Mucosa of descending colon (tissue), 3 donors: ENCODE measurements at regions not wholly inside any gene's neighbourhood (a gene's known extent, or its start where the extent isn't known, plus 50 kb on each side); places are given as distances from the start of the nearest gene placed in this dataset.

Experiments used
- ATAC-seq: fragments of 200-7000 bp; cut with Tn5 transposase; one replicate; pipeline ENCODE4 v1.9.1; 2020; ENCODE audit warnings: mild to moderate bottlenecking, moderate library complexity
- DNase-seq, 3 donors: peaks; one replicate each; pipeline ENCODE4 v3.0.0-alpha.2; 2020
- H3K36me3 ChIP-seq: fragments of 200-600 bp; one replicate; pipeline ENCODE4 v1.8.0; 2021; ENCODE audit warnings: low read depth, mild to moderate bottlenecking
- H3K4me1 ChIP-seq: fragments of 200-600 bp; one replicate; pipeline ENCODE4 v1.8.0; 2021; ENCODE audit warnings: low read depth, mild to moderate bottlenecking
- H3K4me3 ChIP-seq: fragments of 200-600 bp; one replicate; pipeline ENCODE4 v1.8.0; 2021; ENCODE audit warnings: mild to moderate bottlenecking
- H3K9me3 ChIP-seq: fragments of 200-600 bp; one replicate; pipeline ENCODE4 v1.8.0; 2021; ENCODE audit warnings: mild to moderate bottlenecking
- CTCF ChIP-seq: fragments of 200-600 bp; IDR thresholded peaks from one replicate; pipeline ENCODE4 v1.8.0; 2022; ENCODE audit warnings: antibody characterized with exemption, mild to moderate bottlenecking
- intact Hi-C, 2 donors: fragments of 100-400 bp; cut with DNase I in 1 of 2; cut with micrococcal nuclease in 1 of 2; formaldehyde crosslinking; loops; one replicate each; pipeline versions ENCODE4 v1.11.0 to v1.11.1; 2022; cut with DNase I, micrococcal nuclease
- donor health status: DM: no; HTN: no; CAD: no; lungs with moderate emphysema.
- donor health status: DM: no; HTN: no; CAD: no.
- donor health status: DM: no; HTN: yes; CAD: no.

DNA sequence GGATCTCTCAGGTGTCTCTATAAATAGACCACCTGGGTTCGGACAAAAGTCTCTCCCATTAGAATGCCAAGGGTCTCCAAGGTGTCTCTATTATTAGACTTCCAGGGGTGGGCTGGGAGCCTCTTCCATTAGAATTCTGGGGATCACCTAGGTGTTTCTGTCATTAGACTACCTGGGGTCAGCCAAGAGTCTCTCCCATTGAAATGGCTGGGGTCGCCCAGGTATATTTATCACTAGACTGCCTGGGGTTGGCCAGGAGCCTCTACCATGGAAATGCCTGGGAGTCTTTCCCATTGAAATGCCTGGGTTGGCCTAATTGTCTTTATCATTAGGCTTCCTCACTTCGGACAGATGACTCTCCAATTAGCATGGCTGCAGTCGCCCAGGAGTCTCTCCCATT lies 1565.5 kb downstream of the UQCRFS1 start:
- DNase-seq: no peak
- no peak for TF ChIP-seq CTCF
- intact Hi-C loops: no loop called here
- Histone ChIP-seq H3K9me3 (peaks cover 63% of the 10 kb centered on the region), H3K4me3 (no peak overlapping the region), H3K36me3 (no peaks in the 10 kb centered on the region), H3K4me1 (no peaks in the 10 kb centered on the region)
- no peak for ATAC-seq

DNA sequence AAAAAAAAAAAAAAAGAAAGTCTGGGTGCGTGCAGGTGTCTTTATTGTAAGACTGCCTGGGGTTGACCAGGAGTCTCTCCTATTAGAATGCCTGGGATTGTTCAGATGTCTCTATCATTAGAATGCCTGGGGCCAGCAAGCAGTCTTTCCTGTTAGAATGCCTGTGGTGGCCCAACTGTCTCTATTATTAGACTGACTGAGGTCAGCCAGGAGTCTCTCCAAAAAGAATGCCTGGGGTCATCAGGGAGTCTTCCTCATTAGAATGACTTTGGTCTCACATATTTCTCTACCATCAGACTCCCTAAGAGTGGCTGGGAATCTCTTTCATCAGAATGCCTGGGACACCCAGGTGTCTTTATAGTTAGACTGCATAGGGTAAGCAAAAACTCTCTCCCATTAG lies 1577.5 kb downstream of the UQCRFS1 start:
- no peak for DNase-seq
- Histone ChIP-seq H3K4me3 (no peak overlapping the region), H3K9me3 (peaks cover 66% of the 10 kb centered on the region), H3K4me1 (no peaks in the 10 kb centered on the region), H3K36me3 (no peaks in the 10 kb centered on the region)
- no peak for TF ChIP-seq CTCF
- intact Hi-C loops: no loop called here
- ATAC-seq: no peak

DNA sequence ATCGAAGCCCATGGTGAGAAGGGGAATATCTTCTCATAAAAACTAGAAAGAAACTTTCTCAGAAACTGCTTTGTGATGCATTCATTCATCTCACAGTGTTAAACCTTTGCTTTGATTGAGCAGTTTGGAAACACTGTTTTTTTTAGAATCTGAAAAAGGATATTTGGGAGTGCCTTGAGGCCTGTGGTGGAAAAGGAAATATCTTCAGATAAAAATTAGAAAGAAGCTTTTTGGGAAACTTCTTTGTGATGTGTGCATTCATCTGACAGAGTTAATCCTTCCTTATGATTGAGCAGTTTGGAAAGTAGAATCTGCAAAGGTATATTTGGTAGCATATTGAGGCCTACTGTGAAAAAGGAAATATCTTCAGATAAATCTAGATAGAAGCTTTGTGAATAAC lies 1594.9 kb downstream of the UQCRFS1 start:
- intact Hi-C loops: no loop called here
- ATAC-seq (no peak), DNase-seq (no peak)
- H3K9me3 ChIP-seq: peaks cover 98% of the 10 kb centered on the region
- H3K4me1 ChIP-seq: no peaks in the 10 kb centered on the region
- TF ChIP-seq CTCF: no peak
- no peaks in the 10 kb centered on the region for H3K36me3 ChIP-seq
- no peak overlapping the region for H3K4me3 ChIP-seq

GRCh38 chr19:27580906-27581305 lies 1632.0 kb downstream of the UQCRFS1 start:
- peaks cover 96% of the 10 kb centered on the region for H3K9me3 ChIP-seq
- no peak for TF ChIP-seq CTCF
- no peak for ATAC-seq

More at GRCh38 chr19:27580906-27581305, 1632.0 kb downstream of the UQCRFS1 start:
- no peaks in the 10 kb centered on the region for H3K36me3 ChIP-seq
- no peak overlapping the region for H3K4me3 ChIP-seq
- H3K4me1 ChIP-seq: no peaks in the 10 kb centered on the region
- DNase-seq: no peak
- intact Hi-C loops: no loop called here
